Ammon's horn (tissue), 1 donor: ENCODE measurements at regions not wholly inside any gene's neighbourhood (a gene's known extent, or its start where the extent isn't known, plus 50 kb on each side); places are given as distances from the start of the nearest gene placed in this dataset.
"Not testable (repeated sequence)": the region's sequence is repeated elsewhere in the genome, so short reads cannot be mapped to it uniquely, and the experiment has no call there.

Experiments
- DNase-seq: peaks from one replicate; pipeline ENCODE4 v3.0.0-alpha.2; 2016; ENCODE audit warnings: low spot score

GRCh38 chr18:28284132-28284531 is 107.2 kb upstream of the CDH2 start:
- no peak for DNase-seq

- no peak for DNase-seq
These were observed 104.5 kb upstream of the CDH2 start for GRCh38 chr18:28281400-28281799.

GRCh38 chr18:28269750-28270149 is 92.8 kb upstream of the CDH2 start:
- no peak for DNase-seq

- no peak for DNase-seq
These were observed 91.1 kb upstream of the CDH2 start for GRCh38 chr18:28267878-28268625.

GRCh38 chr18:28267276-28267675 is 90.3 kb upstream of the CDH2 start:
- no peak for DNase-seq

- no peak for DNase-seq
These were observed 79.2 kb upstream of the CDH2 start for GRCh38 chr18:28256166-28256565.

- DNase-seq: no peak
These were observed 71.7 kb upstream of the CDH2 start for GRCh38 chr18:28248653-28249052.

GRCh38 chr18:28240626-28241025 is 63.7 kb upstream of the CDH2 start:
- DNase-seq: not testable (repeated sequence)

GRCh38 chr18:28236487-28236886 is 59.6 kb upstream of the CDH2 start:
- no peak for DNase-seq
